Epithelial cell of esophagus (primary cell): ENCODE measurements at regions not wholly inside any gene's neighbourhood (a gene's known extent, or its start where the extent isn't known, plus 50 kb on each side); places are given as distances from the start of the nearest gene placed in this dataset.
A peak's percentile ranks its signal among the peaks of the same experiment; 100 is the strongest.

Source experiments
- DNase-seq: peaks from one replicate; pipeline ENCODE4 v3.0.0; 2010; ENCODE audit warnings: low read depth
- H3K4me3 ChIP-seq: 2 replicates; pipeline ENCODE4 v1.5.1; 2011; ENCODE audit warnings: mild to moderate bottlenecking, low read length, control low read depth
- CTCF ChIP-seq: IDR thresholded peaks from 2 replicates; pipeline ENCODE4 v1.5.1; 2011; ENCODE audit warnings: low read depth, mild to moderate bottlenecking, low read length, control low read depth, inconsistent platforms; ENCODE audit not compliant: insufficient read depth; ENCODE audit errors: missing control alignments

DNA sequence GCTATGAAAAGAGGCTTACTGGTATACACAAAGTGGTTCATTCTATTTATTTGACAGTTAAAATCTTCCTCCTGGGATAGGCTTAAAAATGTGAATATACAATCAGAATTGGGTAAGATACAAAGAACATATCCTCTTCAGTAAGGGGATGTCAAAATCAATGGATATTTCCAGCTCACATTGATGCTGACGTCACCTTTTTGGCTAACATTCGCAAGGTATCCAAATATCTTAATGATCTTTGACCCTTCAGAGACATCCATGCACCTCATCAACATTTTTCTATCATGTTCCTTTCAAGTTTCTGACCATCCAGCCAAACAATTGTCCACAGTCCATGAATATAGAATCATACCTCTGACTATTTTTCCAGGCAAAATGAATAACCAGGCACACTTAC is 697.3 kb downstream of the NR2F2 start:
- no peak for DNase-seq
- no peak for TF ChIP-seq CTCF
- no peak overlapping the region for H3K4me3 ChIP-seq

GRCh38 chr15:97030251-97030650 is 699.8 kb downstream of the NR2F2 start:
- TF ChIP-seq CTCF = no peak
- no peak overlapping the region for H3K4me3 ChIP-seq
- no peak for DNase-seq

- TF ChIP-seq CTCF = no peak
- DNase-seq = peak; percentile 2
Measured at GRCh38 chr15:97036301-97036700, 705.8 kb downstream of the NR2F2 start.

DNA sequence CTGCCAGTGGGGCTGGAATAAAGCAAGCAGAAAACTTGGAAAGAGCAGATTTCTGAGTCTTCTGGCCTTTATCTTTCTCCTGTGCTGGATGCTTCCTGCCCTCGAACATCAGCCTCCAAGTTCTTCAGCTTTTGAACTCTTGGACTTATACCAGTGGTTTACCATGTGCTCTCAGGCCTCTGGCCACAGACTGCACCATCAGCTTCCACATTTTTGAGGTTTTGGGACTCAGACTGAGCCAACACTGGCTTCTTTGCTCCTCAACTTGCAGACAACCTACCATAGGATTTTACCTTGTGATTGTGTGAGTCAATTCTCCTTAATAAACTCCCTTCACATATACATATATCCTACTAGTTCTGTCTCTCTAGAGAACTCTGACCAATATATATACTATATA is 706.6 kb downstream of the NR2F2 start:
- no peak overlapping the region for H3K4me3 ChIP-seq
- no peak for TF ChIP-seq CTCF
- DNase-seq = no peak

More at GRCh38 chr15:97036301-97036700, 705.8 kb downstream of the NR2F2 start:
- no peak overlapping the region for H3K4me3 ChIP-seq

GRCh38 chr15:97045666-97046421 is 715.3 kb downstream of the NR2F2 start:
- no peak for TF ChIP-seq CTCF
- H3K4me3 ChIP-seq = no peak overlapping the region
- no peak for DNase-seq

DNA sequence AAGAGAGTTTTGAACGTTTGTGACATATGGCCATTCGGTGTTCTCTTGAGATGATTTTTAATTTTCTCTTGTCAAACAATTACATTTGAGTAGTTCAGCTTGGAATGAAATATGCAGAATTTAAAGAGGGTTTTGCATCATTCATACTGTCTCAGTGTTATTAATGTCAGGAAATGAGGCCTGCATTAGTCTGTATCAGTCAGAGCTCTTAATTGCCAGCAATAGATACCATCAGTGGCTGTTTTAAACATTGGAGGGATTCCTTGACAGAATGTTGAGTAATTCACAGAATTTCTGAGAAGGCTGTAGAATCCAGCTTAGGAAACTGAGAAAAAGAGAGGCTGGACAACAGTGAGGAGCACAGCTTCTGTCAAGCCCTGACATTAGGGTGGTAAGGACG is 722.0 kb downstream of the NR2F2 start:
- TF ChIP-seq CTCF = no peak
- DNase-seq = no peak
- no peak overlapping the region for H3K4me3 ChIP-seq

DNA sequence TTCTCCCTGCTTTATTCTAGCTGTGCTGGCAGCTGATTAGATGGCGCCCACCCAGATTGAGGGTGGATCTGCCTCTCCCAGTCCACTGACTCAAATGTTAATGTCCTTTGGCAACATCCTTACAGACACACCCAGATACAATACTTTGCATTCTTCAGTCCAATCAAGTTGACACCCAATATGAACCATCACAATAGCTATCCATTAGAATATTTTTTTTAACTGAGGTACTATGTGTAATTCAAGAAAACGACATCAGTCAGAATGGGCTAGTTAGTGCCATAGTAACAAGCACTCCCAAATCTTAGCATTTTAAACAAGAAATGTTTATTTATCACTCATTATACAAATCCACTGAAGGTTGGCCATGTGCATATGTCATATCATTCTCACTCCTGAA is 723.1 kb downstream of the NR2F2 start:
- TF ChIP-seq CTCF = no peak
- no peak overlapping the region for H3K4me3 ChIP-seq
- DNase-seq = no peak
